Trophoblast cell (in vitro differentiated cells and primary cell): ENCODE measurements at regions not wholly inside any gene's neighbourhood (a gene's known extent, or its start where the extent isn't known, plus 50 kb on each side); places are given as distances from the start of the nearest gene placed in this dataset.
"Not testable (repeated sequence)": the region's sequence is repeated elsewhere in the genome, so short reads cannot be mapped to it uniquely, and the experiment has no call there.

Source experiments
- DNase-seq, 2 donors: peaks; one replicate each; pipeline ENCODE4 v3.0.0-alpha.2; 2016
- H2AFZ ChIP-seq: 2 replicates; pipeline ENCODE4 v1.6.1; 2013; ENCODE audit warnings: low read length, moderate library complexity, mild to moderate bottlenecking; ENCODE audit not compliant: insufficient read depth, poor library complexity
- H2AK5ac ChIP-seq: 2 replicates; pipeline ENCODE4 v1.6.1; 2013; ENCODE audit warnings: mild to moderate bottlenecking, low read length
- H2BK120ac ChIP-seq: 2 replicates; pipeline ENCODE4 v1.6.1; 2013; ENCODE audit warnings: low read length, mild to moderate bottlenecking, moderate library complexity; ENCODE audit not compliant: insufficient read depth, poor library complexity
- H2BK12ac ChIP-seq: 2 replicates; pipeline ENCODE4 v1.6.1; 2013; ENCODE audit warnings: mild to moderate bottlenecking, low read length, moderate library complexity
- H2BK5ac ChIP-seq: 2 replicates; pipeline ENCODE4 v1.6.1; 2013; ENCODE audit warnings: low read length, low read depth, moderate library complexity, mild to moderate bottlenecking; ENCODE audit not compliant: poor library complexity
- H3K14ac ChIP-seq: 2 replicates; pipeline ENCODE4 v1.6.1; 2013; ENCODE audit warnings: mild to moderate bottlenecking, low read length
- H3K18ac ChIP-seq: 2 replicates; pipeline ENCODE4 v1.6.1; 2013; ENCODE audit warnings: mild to moderate bottlenecking, low read length
- H3K23ac ChIP-seq: 2 replicates; pipeline ENCODE4 v1.6.1; 2013; ENCODE audit warnings: low read length
- H3K27ac ChIP-seq: 2 replicates; pipeline ENCODE4 v1.5.1; 2013; ENCODE audit warnings: low read depth, mild to moderate bottlenecking, inconsistent platforms, low read length, moderate library complexity
- H3K27me3 ChIP-seq: 2 replicates; pipeline ENCODE4 v1.6.1; 2013; ENCODE audit warnings: inconsistent platforms, mild to moderate bottlenecking, low read length, moderate library complexity; ENCODE audit not compliant: insufficient read depth
- H3K36me3 ChIP-seq, 2 experiments: 1 replicate in 1 of 2; 2 replicates in 1 of 2; pipeline ENCODE4 v1.6.1; 2013; ENCODE audit warnings: low read length in 2 of 2, mild to moderate bottlenecking in 2 of 2, moderate library complexity in 1 of 2; ENCODE audit not compliant: insufficient read depth in 2 of 2, control insufficient read depth in 1 of 2
- H3K4ac ChIP-seq: 2 replicates; pipeline ENCODE4 v1.6.1; 2013; ENCODE audit warnings: low read depth, mild to moderate bottlenecking, low read length, moderate library complexity
- H3K4me1 ChIP-seq, 2 experiments: 1 replicate in 1 of 2; 2 replicates in 1 of 2; pipeline ENCODE4 v1.6.1; 2013; ENCODE audit warnings: low read length in 2 of 2, mild to moderate bottlenecking in 2 of 2, moderate library complexity in 1 of 2; ENCODE audit not compliant: insufficient read depth in 2 of 2, control insufficient read depth in 1 of 2
- H3K4me2 ChIP-seq: 2 replicates; pipeline ENCODE4 v1.6.1; 2013; ENCODE audit warnings: inconsistent platforms, mild to moderate bottlenecking, low read length, moderate library complexity
- H3K4me3 ChIP-seq: 2 replicates; pipeline ENCODE4 v1.5.1; 2013; ENCODE audit warnings: mild to moderate bottlenecking, low read depth, low read length, inconsistent platforms
- H3K79me1 ChIP-seq: one replicate; pipeline ENCODE4 v1.6.1; 2013; ENCODE audit warnings: low read length
- H3K79me2 ChIP-seq: 2 replicates; pipeline ENCODE4 v1.6.1; 2013; ENCODE audit warnings: low read length, mild to moderate bottlenecking; ENCODE audit not compliant: control insufficient read depth, insufficient read depth, poor library complexity
- H3K9ac ChIP-seq: 2 replicates; pipeline ENCODE4 v1.6.1; 2013; ENCODE audit warnings: mild to moderate bottlenecking, low read length
- H3K9me3 ChIP-seq: 2 replicates; pipeline ENCODE4 v1.6.1; 2013; ENCODE audit warnings: low read depth, mild to moderate bottlenecking, control low read depth, inconsistent platforms, low read length; ENCODE audit not compliant: insufficient read depth
- H4K12ac ChIP-seq: 2 replicates; pipeline ENCODE4 v1.6.1; 2013; ENCODE audit warnings: low read depth, mild to moderate bottlenecking, low read length, moderate library complexity
- H4K8ac ChIP-seq: 2 replicates; pipeline ENCODE4 v1.6.1; 2013; ENCODE audit warnings: low read depth, mild to moderate bottlenecking, low read length, moderate library complexity
- H4K91ac ChIP-seq: one replicate; pipeline ENCODE4 v1.6.1; 2013; ENCODE audit warnings: low read depth, mild to moderate bottlenecking, low read length, moderate library complexity
- WGBS: extraction: QIAGEN DNeasy Blood & Tissue Kit; methylation state at CpG from one replicate; pipeline ENCODE4 v1.1.7; 2013; ENCODE audit warnings: missing lambda C conversion rate; ENCODE audit not compliant: insufficient read length, insufficient coverage; ENCODE audit errors: extremely low coverage; 5-methylcytosine and 5-hydroxymethylcytosine counted together

- H3K36me3 ChIP-seq, H3K79me2 ChIP-seq, H3K4me2 ChIP-seq, H3K18ac ChIP-seq, H3K79me1 ChIP-seq, H3K4me3 ChIP-seq, H2AFZ ChIP-seq, H3K14ac ChIP-seq, H4K12ac ChIP-seq, H4K91ac ChIP-seq, H3K27ac ChIP-seq, H3K23ac ChIP-seq, H2AK5ac ChIP-seq, H3K27me3 ChIP-seq, H2BK12ac ChIP-seq, H4K8ac ChIP-seq, H2BK5ac ChIP-seq, H3K4ac ChIP-seq, H3K9ac ChIP-seq, H3K4me1 ChIP-seq, H2BK120ac ChIP-seq, DNase-seq: not testable (repeated sequence)
- H3K9me3 ChIP-seq: peaks cover 38% of the 10 kb centered on the region
- WGBS: no CpG with 5 or more reads among the region's 16 CpGs
Measured at GRCh38 chr16:33709856-33710695, 250.7 kb downstream of the TP53TG3F start.

GRCh38 chr16:33710696-33711087, 251.3 kb downstream of the TP53TG3F start:
- not testable (repeated sequence) for H4K12ac ChIP-seq, H3K23ac ChIP-seq, H3K18ac ChIP-seq, H3K27me3 ChIP-seq, H4K8ac ChIP-seq, H3K9ac ChIP-seq, H3K4me1 ChIP-seq, H3K27ac ChIP-seq, DNase-seq, H2BK12ac ChIP-seq, H3K4me2 ChIP-seq, H4K91ac ChIP-seq, H2BK120ac ChIP-seq, H2AFZ ChIP-seq, H2AK5ac ChIP-seq, H3K79me1 ChIP-seq, H3K4me3 ChIP-seq, H3K36me3 ChIP-seq, H2BK5ac ChIP-seq, H3K4ac ChIP-seq, H3K14ac ChIP-seq, H3K79me2 ChIP-seq
- peaks cover 38% of the 10 kb centered on the region for H3K9me3 ChIP-seq
- WGBS: no CpG with 5 or more reads among the region's 3 CpGs

GRCh38 chr16:33711616-33712015, 252.2 kb downstream of the TP53TG3F start:
- not testable (repeated sequence) for H4K8ac ChIP-seq, H4K12ac ChIP-seq, H3K79me2 ChIP-seq, H3K36me3 ChIP-seq, H3K18ac ChIP-seq, H2BK5ac ChIP-seq, DNase-seq, H3K4me2 ChIP-seq, H3K27ac ChIP-seq, H3K4me3 ChIP-seq, H3K4ac ChIP-seq, H3K4me1 ChIP-seq, H2AK5ac ChIP-seq, H3K79me1 ChIP-seq, H4K91ac ChIP-seq, H3K27me3 ChIP-seq, H2BK12ac ChIP-seq, H2AFZ ChIP-seq, H3K23ac ChIP-seq, H3K9ac ChIP-seq, H2BK120ac ChIP-seq, H3K14ac ChIP-seq
- WGBS: no CpG with 5 or more reads among the region's 5 CpGs
- H3K9me3 ChIP-seq: peaks cover 38% of the 10 kb centered on the region

GRCh38 chr16:33712308-33712707, 252.9 kb downstream of the TP53TG3F start:
- not testable (repeated sequence) for H3K4me2 ChIP-seq, H2AK5ac ChIP-seq, H2BK120ac ChIP-seq, H3K4ac ChIP-seq, H3K36me3 ChIP-seq, H3K4me1 ChIP-seq, H3K18ac ChIP-seq, H3K4me3 ChIP-seq, H3K79me1 ChIP-seq, H3K79me2 ChIP-seq, H3K9ac ChIP-seq, H3K27me3 ChIP-seq, H4K91ac ChIP-seq, H3K27ac ChIP-seq, DNase-seq, H3K23ac ChIP-seq, H2AFZ ChIP-seq, H3K14ac ChIP-seq, H4K12ac ChIP-seq, H2BK12ac ChIP-seq, H4K8ac ChIP-seq, H2BK5ac ChIP-seq
- WGBS: no CpG with 5 or more reads among the region's 2 CpGs
- peaks cover 36% of the 10 kb centered on the region for H3K9me3 ChIP-seq
